Right lobe of liver (tissue), 6 donors: ENCODE measurements at regions not wholly inside any gene's neighbourhood (a gene's known extent, or its start where the extent isn't known, plus 50 kb on each side); places are given as distances from the start of the nearest gene placed in this dataset.

Experiments used
- ATAC-seq, 4 donors: fragments of 200-7000 bp; cut with Tn5 transposase; one replicate each; pipeline ENCODE4 v1.9.1; 2020; ENCODE audit warnings: mild to moderate bottlenecking in 4 of 4, moderate library complexity in 4 of 4
- DNase-seq, 3 donors: peaks; one replicate each; pipeline ENCODE4 v3.0.0-alpha.2; 2020
- H3K27ac ChIP-seq, 3 donors: fragments of 200-600 bp; one replicate each; pipeline ENCODE4 v1.8.0; 2022
- H3K27me3 ChIP-seq, 2 donors: fragments of 200-600 bp; one replicate each; pipeline ENCODE4 v1.8.0; 2022
- H3K36me3 ChIP-seq, 4 donors: fragments of 200-600 bp; sonication (generic) in 1 of 4; one replicate each; pipeline versions ENCODE4 v1.5.1 to v1.8.0; 2017 to 2022; ENCODE audit warnings: control low read depth in 1 of 4
- H3K4me1 ChIP-seq, 4 donors: fragments of 200-600 bp; sonication (generic) in 1 of 4; one replicate each; pipeline versions ENCODE4 v1.5.1 to v1.8.0; 2017 to 2022; ENCODE audit warnings: control low read depth in 1 of 4
- H3K4me3 ChIP-seq, 3 donors: fragments of 200-600 bp; one replicate each; pipeline ENCODE4 v1.8.0; 2022
- H3K9me3 ChIP-seq, 4 donors: fragments of 200-600 bp; sonication (generic) in 1 of 4; one replicate each; pipeline versions ENCODE4 v1.5.1 to v1.8.0; 2017 to 2022; ENCODE audit warnings: control low read depth in 1 of 4
- POLR2A ChIP-seq: fragments of 450-650 bp; IDR thresholded peaks from one replicate; pipeline ENCODE4 v1.6.1; 2017; ENCODE audit warnings: antibody characterized with exemption, mild to moderate bottlenecking
- WGBS: methylation state at CpG from one replicate; pipeline ENCODE4 v1.1.6; 2018; ENCODE audit warnings: low coverage, low lambda C conversion rate; ENCODE audit not compliant: insufficient coverage; ENCODE audit errors: missing lambda C conversion rate; 5-methylcytosine and 5-hydroxymethylcytosine counted together
- intact Hi-C, 2 donors: fragments of 100-400 bp; cut with DNase I; formaldehyde crosslinking; loops; one replicate each; pipeline versions ENCODE4 v1.11.2 to v1.14.1; 2022
- TF ChIP-seq, protein P1 (sequence below), 4 donors: fragments of 200-600 bp in 3 of 4; fragments of 450-650 bp in 1 of 4; IDR thresholded peaks; one replicate each; pipeline versions ENCODE4 v1.5.1 to v1.8.0; 2016 to 2022; ENCODE audit warnings: antibody characterized with exemption in 4 of 4, mild to moderate bottlenecking in 2 of 4
- donor health status: DM: no; HTN: yes; CAD: no.
- donor health status: DM: no; HTN: no; CAD: no.
- donor health status: DM: no; HTN: no; CAD: no.
- donor health status: DM: no; HTN: yes; CAD: no.
- donor health status: DM: no; HTN: yes; CAD: no.

DNA sequence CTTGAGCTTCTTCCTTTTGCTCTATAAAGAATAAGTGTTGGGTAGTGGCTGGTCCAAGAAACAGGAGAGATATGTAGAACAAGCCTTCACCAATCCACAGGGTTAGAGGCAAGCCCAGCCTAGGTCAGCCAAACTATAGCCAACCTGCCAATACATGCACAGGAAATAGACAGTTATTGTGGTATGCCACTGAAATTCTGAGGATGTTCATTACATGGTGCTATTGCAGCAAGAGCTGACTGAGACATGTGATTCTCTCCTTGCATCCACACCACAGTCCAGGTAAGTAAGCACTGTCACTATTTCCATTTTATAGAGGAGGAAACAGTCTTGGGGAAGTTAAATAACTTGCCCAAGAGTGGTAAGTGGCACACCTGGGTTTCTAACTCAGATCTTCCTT, 268.1 kb downstream of the NPIPA8 start:
- no peak for DNase-seq
- intact Hi-C loops, result no loop called here
- Histone ChIP-seq H3K4me3 (no peak overlapping the region), H3K27ac (no peak overlapping the region), H3K27me3 (no peaks in the 10 kb centered on the region), H3K4me1 (no peaks in the 10 kb centered on the region), H3K36me3 (no peaks in the 10 kb centered on the region), H3K9me3 (no peaks in the 10 kb centered on the region)
- no peak for TF ChIP-seq POLR2A
- TF ChIP-seq, protein P1, sequence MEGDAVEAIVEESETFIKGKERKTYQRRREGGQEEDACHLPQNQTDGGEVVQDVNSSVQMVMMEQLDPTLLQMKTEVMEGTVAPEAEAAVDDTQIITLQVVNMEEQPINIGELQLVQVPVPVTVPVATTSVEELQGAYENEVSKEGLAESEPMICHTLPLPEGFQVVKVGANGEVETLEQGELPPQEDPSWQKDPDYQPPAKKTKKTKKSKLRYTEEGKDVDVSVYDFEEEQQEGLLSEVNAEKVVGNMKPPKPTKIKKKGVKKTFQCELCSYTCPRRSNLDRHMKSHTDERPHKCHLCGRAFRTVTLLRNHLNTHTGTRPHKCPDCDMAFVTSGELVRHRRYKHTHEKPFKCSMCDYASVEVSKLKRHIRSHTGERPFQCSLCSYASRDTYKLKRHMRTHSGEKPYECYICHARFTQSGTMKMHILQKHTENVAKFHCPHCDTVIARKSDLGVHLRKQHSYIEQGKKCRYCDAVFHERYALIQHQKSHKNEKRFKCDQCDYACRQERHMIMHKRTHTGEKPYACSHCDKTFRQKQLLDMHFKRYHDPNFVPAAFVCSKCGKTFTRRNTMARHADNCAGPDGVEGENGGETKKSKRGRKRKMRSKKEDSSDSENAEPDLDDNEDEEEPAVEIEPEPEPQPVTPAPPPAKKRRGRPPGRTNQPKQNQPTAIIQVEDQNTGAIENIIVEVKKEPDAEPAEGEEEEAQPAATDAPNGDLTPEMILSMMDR (IDR thresholded peaks at IDR 0.05), result no peak
- no peak for ATAC-seq

DNA sequence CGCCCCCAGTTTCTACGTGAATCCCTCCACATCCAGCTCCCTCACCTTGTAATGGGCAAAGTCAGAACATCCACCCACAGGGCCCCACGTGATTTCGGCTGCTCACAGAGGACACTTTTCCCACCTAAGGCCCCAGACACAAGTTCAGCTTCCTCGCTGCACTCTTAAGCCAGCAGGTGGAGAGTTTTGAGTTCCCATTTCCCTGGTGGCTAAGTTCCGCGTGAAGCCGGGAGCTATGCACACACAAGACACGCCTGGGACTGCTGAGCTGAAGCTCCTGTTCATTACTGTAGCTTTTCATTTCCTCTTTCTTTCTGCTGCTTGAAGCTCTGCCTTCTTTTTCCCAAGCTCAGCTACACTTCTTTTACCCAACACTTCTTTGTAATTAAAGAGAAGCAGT, 273.8 kb downstream of the NPIPA8 start:
- TF ChIP-seq POLR2A, result no peak
- TF ChIP-seq, protein P1 (IDR thresholded peaks at IDR 0.05), result no peak
- Histone ChIP-seq H3K36me3 (no peaks in the 10 kb centered on the region), H3K27ac (no peak overlapping the region), H3K4me1 (no peaks in the 10 kb centered on the region), H3K27me3 (no peaks in the 10 kb centered on the region), H3K4me3 (no peak overlapping the region), H3K9me3 (no peaks in the 10 kb centered on the region)
- DNase-seq (no peak), ATAC-seq (no peak)
- intact Hi-C loops, result no loop called here
- WGBS, result 20% methylated on average over 5 of the region's 9 CpGs

DNA sequence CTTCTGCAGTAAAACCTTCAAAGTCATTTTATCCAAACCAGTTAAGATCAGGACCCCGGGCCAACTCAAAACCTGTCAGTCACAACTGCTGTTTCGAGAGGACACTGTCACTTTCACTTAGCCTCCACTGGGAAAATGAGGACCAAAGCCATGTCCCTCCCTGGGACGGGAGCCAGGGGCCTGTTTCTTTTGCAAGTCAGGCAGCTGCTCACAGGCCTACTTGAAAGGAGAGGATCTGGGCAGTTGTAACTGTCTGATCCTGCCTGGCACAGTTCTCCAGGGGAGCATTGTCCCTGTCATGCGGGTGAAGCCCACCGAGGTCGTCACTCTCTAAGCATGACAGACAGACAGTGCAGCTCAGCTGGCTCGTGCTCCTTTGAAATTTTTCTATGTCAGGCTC, 276.2 kb downstream of the NPIPA8 start:
- Histone ChIP-seq H3K27me3 (no peaks in the 10 kb centered on the region), H3K9me3 (no peaks in the 10 kb centered on the region), H3K4me3 (no peak overlapping the region), H3K36me3 (no peaks in the 10 kb centered on the region), H3K4me1 (no peaks in the 10 kb centered on the region), H3K27ac (no peak overlapping the region)
- intact Hi-C loops, result no loop called here
- WGBS, result 43% methylated on average over 6 of the region's 7 CpGs
- ATAC-seq, result no peak
- DNase-seq, result no peak
- TF ChIP-seq, protein P1 (IDR thresholded peaks at IDR 0.05), result no peak

DNA sequence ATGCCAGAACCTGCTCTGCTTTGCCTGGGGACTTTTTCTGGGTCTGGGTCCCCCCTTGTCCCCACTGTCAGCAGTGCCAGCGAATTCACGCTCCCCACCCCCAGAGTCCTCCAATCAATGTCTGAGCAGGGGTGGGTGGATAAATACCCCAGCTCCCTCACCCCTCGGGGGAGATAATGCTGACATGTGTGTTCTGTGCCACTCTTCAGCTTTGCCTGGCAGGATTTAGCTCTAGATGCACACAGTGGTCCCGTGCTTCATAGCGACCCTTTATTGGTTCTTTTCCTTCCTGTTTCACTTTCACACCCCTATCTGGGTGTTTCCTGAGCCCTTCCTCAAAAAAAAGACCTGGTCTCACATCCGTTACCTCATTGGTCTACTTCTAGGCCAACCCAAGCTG, 277.0 kb downstream of the NPIPA8 start:
- ATAC-seq (no peak), DNase-seq (no peak)
- no peaks in the 10 kb centered on the region for H3K9me3 ChIP-seq
- intact Hi-C loops, result no loop called here
- no peaks in the 10 kb centered on the region for H3K27me3 ChIP-seq
- H3K27ac ChIP-seq, result no peak overlapping the region
- H3K36me3 ChIP-seq, result no peaks in the 10 kb centered on the region
- no peak overlapping the region for H3K4me3 ChIP-seq
- H3K4me1 ChIP-seq, result no peaks in the 10 kb centered on the region
- TF ChIP-seq, protein P1 (IDR thresholded peaks at IDR 0.05), result no peak
- TF ChIP-seq POLR2A, result no peak
- 82% methylated on average over 4 of the region's 6 CpGs for WGBS

DNA sequence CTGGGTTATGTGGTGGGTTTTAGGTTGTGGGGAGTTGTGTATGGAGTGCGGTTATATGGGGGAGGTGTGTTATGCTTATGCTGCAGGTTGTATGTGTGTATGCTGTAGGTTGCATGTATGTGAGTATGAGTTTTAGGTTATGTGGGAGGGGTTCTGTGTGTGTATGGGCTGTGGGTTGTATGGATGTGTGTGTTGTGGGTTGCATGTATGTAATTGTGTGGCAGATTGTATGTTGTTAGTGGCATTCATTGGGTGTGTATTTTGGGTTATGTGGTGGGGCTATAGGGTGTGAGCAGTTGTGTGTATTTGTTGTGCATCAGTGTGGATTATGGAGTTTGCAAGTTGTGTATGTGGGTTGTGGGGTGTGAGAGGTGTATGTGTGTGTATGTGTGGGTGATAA, 277.4 kb downstream of the NPIPA8 start:
- intact Hi-C loops, result no loop called here
- H3K27me3 ChIP-seq, result no peaks in the 10 kb centered on the region
- ATAC-seq (no peak), DNase-seq (no peak)
- no peaks in the 10 kb centered on the region for H3K36me3 ChIP-seq
- no peak overlapping the region for H3K4me3 ChIP-seq
- H3K27ac ChIP-seq, result no peak overlapping the region
- no peaks in the 10 kb centered on the region for H3K4me1 ChIP-seq
- 86% methylated on average over 1 of the region's 1 CpG for WGBS
- TF ChIP-seq, protein P1 (IDR thresholded peaks at IDR 0.05), result no peak
- TF ChIP-seq POLR2A, result no peak
- H3K9me3 ChIP-seq, result no peaks in the 10 kb centered on the region
